ENCODE measurements at regions not wholly inside any gene's neighbourhood (a gene's known extent, or its start where the extent isn't known, plus 50 kb on each side); places are given as distances from the start of the nearest gene placed in this dataset.

- DNase-seq: no peak
- H3K9me3 Mint-ChIP-seq: peaks cover 36 to 40% of the 10 kb centered on the region in 2 experiments
These were observed 105.5 kb downstream of the FEM1C start for GRCh38 chr5:115439042-115439441.

More at GRCh38 chr5:115439042-115439441, 105.5 kb downstream of the FEM1C start:
- H2AK5ac ChIP-seq (ENCODE audit: insufficient read length, low read length): no peak overlapping the region
- H3K23me2 ChIP-seq (ENCODE audit: insufficient read length, low read depth, low read length, poor library complexity, severe bottlenecking): no peaks in the 10 kb centered on the region
- H3K4me1 ChIP-seq (ENCODE audit: insufficient read depth, low read length): no peaks in the 10 kb centered on the region
- no peak overlapping the region for H3K56ac ChIP-seq (ENCODE audit: insufficient read length, low read depth, low read length)
- no peak overlapping the region for H3K27ac ChIP-seq (ENCODE audit: insufficient read length, low read depth, low read length)
- H3K27me3 ChIP-seq (ENCODE audit: insufficient read depth, low read length): no peaks in the 10 kb centered on the region
- H3K36me3 Mint-ChIP-seq (ENCODE audit: insufficient read depth in 1 of 3, low read depth in 3 of 3): peaks cover 4 to 43% (median 23%) of the 10 kb centered on the region in 3 experiments
- peaks cover 8% of the 10 kb centered on the region for H3K9me3 ChIP-seq (ENCODE audit: control insufficient read depth, low read depth, low read length)
- TF ChIP-seq CTCF (conservative IDR thresholded peaks at IDR 0.05): no peak
- no peak overlapping the region for H3K9ac ChIP-seq (ENCODE audit: extremely low read depth, insufficient read length, low read length)
- no peaks in the 10 kb centered on the region for H3K79me2 ChIP-seq (ENCODE audit: insufficient read depth, low read length)
- no peak overlapping the region for H3K4ac ChIP-seq (ENCODE audit: low read depth, low read length)
- H3K4me1 Mint-ChIP-seq: no peaks in the 10 kb centered on the region
- H2BK20ac ChIP-seq (ENCODE audit: low read depth, low read length, poor library complexity, severe bottlenecking): no peak overlapping the region
- no peak overlapping the region for H2BK120ac ChIP-seq (ENCODE audit: low read depth, low read length, poor library complexity, severe bottlenecking)
- H3K4me2 ChIP-seq (ENCODE audit: insufficient read depth, insufficient read length, low read length): no peak overlapping the region
- H2BK12ac ChIP-seq (ENCODE audit: insufficient read length, low read depth, low read length): no peak overlapping the region
- no peaks in the 10 kb centered on the region for H4K20me1 ChIP-seq (ENCODE audit: control insufficient read depth, insufficient read depth, insufficient read length)
- no peaks in the 10 kb centered on the region for H3K79me1 ChIP-seq (ENCODE audit: insufficient read depth, low read depth, low read length, poor library complexity, severe bottlenecking)
- H2BK5ac ChIP-seq (ENCODE audit: insufficient read length, low read length): no peak overlapping the region
- H2AFZ ChIP-seq (ENCODE audit: low read length): no peak overlapping the region
- no peak overlapping the region for H3T11ph ChIP-seq (ENCODE audit: low read length)
- H3K4me3 Mint-ChIP-seq: no peak overlapping the region
- H3K18ac ChIP-seq (ENCODE audit: insufficient read length, low read depth, low read length): no peak overlapping the region
- no peak overlapping the region for H4K5ac ChIP-seq (ENCODE audit: insufficient read length, low read depth, low read length)
- H3K27ac Mint-ChIP-seq: no peak overlapping the region
- H2BK15ac ChIP-seq (ENCODE audit: low read depth, low read length): no peak overlapping the region
- no CpG with 5 or more reads among the region's 2 CpGs for WGBS (ENCODE audit: extremely low coverage, insufficient read length, low lambda C conversion rate)
- no peak overlapping the region for H4K91ac ChIP-seq (ENCODE audit: insufficient read length, low read depth, low read length)
- H4K8ac ChIP-seq (replicated peaks; ENCODE audit: insufficient read length, low read depth, low read length): no peak overlapping the region
- H3K14ac ChIP-seq (ENCODE audit: insufficient read depth, low read length): no peak overlapping the region
- no peak overlapping the region for H3K23ac ChIP-seq (ENCODE audit: insufficient read length, low read depth, low read length)
- H3K27me3 Mint-ChIP-seq (ENCODE audit: low read depth): peaks cover 1% of the 10 kb centered on the region; the same call in 1 of the 2 replicates
